ENCODE measurements at regions not wholly inside any gene's neighbourhood (a gene's known extent, or its start where the extent isn't known, plus 50 kb on each side); places are given as distances from the start of the nearest gene placed in this dataset.

DNA sequence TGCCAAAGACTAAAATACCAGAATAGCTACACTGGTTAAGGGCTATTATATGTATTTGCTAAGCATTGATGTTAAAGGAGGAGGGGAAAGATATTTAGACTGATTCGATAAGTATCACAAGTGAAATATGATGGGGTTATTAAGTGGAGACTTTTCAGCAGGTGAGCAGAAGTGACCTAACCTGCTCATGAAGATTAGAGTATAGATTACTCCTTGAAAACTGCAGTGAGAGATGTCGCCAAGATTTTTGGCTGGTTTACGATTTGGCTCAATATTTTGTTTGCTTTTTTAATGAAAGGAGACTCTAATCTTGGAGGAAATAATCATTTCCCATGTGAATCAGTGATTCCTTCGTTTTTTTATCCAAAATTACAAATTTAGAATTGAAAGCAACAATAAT lies 1279.5 kb upstream of the TENM4 start:
- no peaks in the 10 kb centered on the region for H3K9me3 ChIP-seq (ENCODE audit: insufficient read depth, low read depth, low read length)
- H3K9ac ChIP-seq (ENCODE audit: low read length): no peak overlapping the region
- H3K4me2 ChIP-seq (ENCODE audit: low read length): no peak overlapping the region
- no peaks in the 10 kb centered on the region for H3K79me2 ChIP-seq (ENCODE audit: control insufficient read depth, insufficient read depth, low read length, poor library complexity)
- H3K79me1 ChIP-seq (ENCODE audit: low read length): peaks cover 11% of the 10 kb centered on the region
- no peak overlapping the region for H2BK12ac ChIP-seq (ENCODE audit: low read length)
- no peak overlapping the region for H3K14ac ChIP-seq (ENCODE audit: low read length)
- no peaks in the 10 kb centered on the region for H3K36me3 ChIP-seq (ENCODE audit: control insufficient read depth in 1 of 2, insufficient read depth in 2 of 2, low read length in 2 of 2)
- no peaks in the 10 kb centered on the region for H3K27me3 ChIP-seq (ENCODE audit: insufficient read depth, low read length)
- H2AK5ac ChIP-seq (ENCODE audit: low read length): no peak overlapping the region
- no peak overlapping the region for H4K12ac ChIP-seq (ENCODE audit: low read depth, low read length)
- WGBS (ENCODE audit: extremely low coverage, insufficient coverage, insufficient read length): no CpG with 5 or more reads among the region's 4 CpGs
- no peak overlapping the region for H3K4me3 ChIP-seq (ENCODE audit: low read depth, low read length)
- H3K18ac ChIP-seq (ENCODE audit: low read length): no peak overlapping the region
- H2BK5ac ChIP-seq (ENCODE audit: low read depth, low read length, poor library complexity): no peak overlapping the region
- H3K4ac ChIP-seq (ENCODE audit: low read depth, low read length): no peak overlapping the region
- DNase-seq: no peak
- H3K27ac ChIP-seq (ENCODE audit: low read depth, low read length): no peak overlapping the region
- no peak overlapping the region for H4K8ac ChIP-seq (ENCODE audit: low read depth, low read length)
- H4K91ac ChIP-seq (ENCODE audit: low read depth, low read length): no peak overlapping the region
- H3K23ac ChIP-seq (ENCODE audit: low read length): no peak overlapping the region
- peaks cover 4 to 9% of the 10 kb centered on the region in 2 experiments for H3K4me1 ChIP-seq (ENCODE audit: control insufficient read depth in 1 of 2, insufficient read depth in 2 of 2, low read length in 2 of 2)
- H2BK120ac ChIP-seq (ENCODE audit: insufficient read depth, low read length, poor library complexity): no peak overlapping the region
- no peak overlapping the region for H2AFZ ChIP-seq (ENCODE audit: insufficient read depth, low read length, poor library complexity)

DNA sequence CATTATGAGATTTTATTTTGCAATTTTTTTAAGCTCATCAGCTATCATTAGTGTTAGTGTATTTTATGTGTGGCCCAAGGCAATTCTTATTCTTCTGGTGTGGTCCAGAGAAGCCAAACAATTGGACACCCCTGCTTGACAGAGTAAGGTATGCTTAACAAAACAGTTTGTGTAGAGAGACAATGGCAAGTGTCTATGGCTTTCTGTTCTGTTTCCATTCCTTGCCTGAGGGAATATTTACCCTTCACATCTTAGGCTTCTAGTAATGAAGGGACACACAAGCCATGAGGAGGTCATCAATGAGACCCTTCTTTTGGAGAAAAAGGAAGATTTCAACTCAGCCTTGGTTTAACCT lies 1278.4 kb upstream of the TENM4 start:
- Histone ChIP-seq H3K9me3 (ENCODE audit: insufficient read depth, low read depth, low read length) (no peaks in the 10 kb centered on the region), H3K79me1 (ENCODE audit: low read length) (peaks cover 11% of the 10 kb centered on the region), H3K36me3 (ENCODE audit: control insufficient read depth in 1 of 2, insufficient read depth in 2 of 2, low read length in 2 of 2) (no peaks in the 10 kb centered on the region), H2AK5ac (ENCODE audit: low read length) (no peak overlapping the region), H2AFZ (ENCODE audit: insufficient read depth, low read length, poor library complexity) (no peak overlapping the region), H3K18ac (ENCODE audit: low read length) (no peak overlapping the region), H3K27ac (ENCODE audit: low read depth, low read length) (peak overlapping the region; percentile 40), H3K79me2 (ENCODE audit: control insufficient read depth, insufficient read depth, low read length, poor library complexity) (no peaks in the 10 kb centered on the region), H3K27me3 (ENCODE audit: insufficient read depth, low read length) (no peaks in the 10 kb centered on the region), H3K4me3 (ENCODE audit: low read depth, low read length) (no peak overlapping the region), H3K4ac (ENCODE audit: low read depth, low read length) (no peak overlapping the region), H3K23ac (ENCODE audit: low read length) (no peak overlapping the region), H2BK120ac (ENCODE audit: insufficient read depth, low read length, poor library complexity) (no peak overlapping the region), H2BK5ac (ENCODE audit: low read depth, low read length, poor library complexity) (no peak overlapping the region), H4K12ac (ENCODE audit: low read depth, low read length) (no peak overlapping the region), H3K4me1 (ENCODE audit: control insufficient read depth in 1 of 2, insufficient read depth in 2 of 2, low read length in 2 of 2) (peaks cover 4 to 8% of the 10 kb centered on the region in 2 experiments), H3K9ac (ENCODE audit: low read length) (no peak overlapping the region), H4K91ac (ENCODE audit: low read depth, low read length) (no peak overlapping the region), H3K14ac (ENCODE audit: low read length) (no peak overlapping the region), H2BK12ac (ENCODE audit: low read length) (no peak overlapping the region), H4K8ac (ENCODE audit: low read depth, low read length) (no peak overlapping the region), H3K4me2 (ENCODE audit: low read length) (no peak overlapping the region)
- no peak for DNase-seq

DNA sequence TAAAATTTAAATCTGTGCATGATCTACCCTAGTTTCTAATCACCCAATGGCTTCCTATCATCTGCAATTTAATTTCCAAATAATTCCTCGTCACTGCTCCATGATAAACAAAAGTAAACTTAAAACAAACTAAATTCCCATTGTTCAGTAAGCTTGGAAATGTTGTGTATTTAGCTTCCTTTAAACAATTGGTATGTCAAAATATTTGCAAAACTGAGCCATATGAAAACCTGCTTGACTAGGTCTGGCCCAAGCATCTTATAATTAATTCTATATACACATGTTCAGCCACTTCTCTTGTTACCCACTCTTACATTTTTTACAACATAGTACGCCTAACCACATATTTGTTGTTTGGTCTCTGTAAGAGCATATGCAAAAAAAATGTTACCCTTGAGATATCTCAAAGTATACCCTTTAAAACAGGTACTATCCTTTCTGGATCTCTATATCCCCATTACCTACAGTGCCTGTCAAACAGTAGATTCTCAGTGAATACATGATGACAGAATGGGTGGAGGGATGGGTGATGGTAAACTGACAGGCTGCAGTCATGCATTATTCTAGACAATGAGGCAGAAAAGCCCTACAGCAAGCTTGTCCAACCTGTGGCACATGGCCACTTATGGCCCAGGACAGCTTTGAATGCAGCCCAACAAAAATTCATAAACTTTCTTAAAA lies 1277.9 kb upstream of the TENM4 start:
- no peak overlapping the region for H2BK5ac ChIP-seq (ENCODE audit: low read depth, low read length, poor library complexity)
- no peak overlapping the region for H4K91ac ChIP-seq (ENCODE audit: low read depth, low read length)
- no peak overlapping the region for H2AK5ac ChIP-seq (ENCODE audit: low read length)
- no peaks in the 10 kb centered on the region for H3K27me3 ChIP-seq (ENCODE audit: insufficient read depth, low read length)
- WGBS (ENCODE audit: extremely low coverage, insufficient coverage, insufficient read length): 100% methylated on average over 1 of the region's 2 CpGs
- no peak overlapping the region for H2AFZ ChIP-seq (ENCODE audit: insufficient read depth, low read length, poor library complexity)
- no peak overlapping the region for H3K4ac ChIP-seq (ENCODE audit: low read depth, low read length)
- no peak overlapping the region for H4K12ac ChIP-seq (ENCODE audit: low read depth, low read length)
- no peaks in the 10 kb centered on the region for H3K36me3 ChIP-seq (ENCODE audit: control insufficient read depth in 1 of 2, insufficient read depth in 2 of 2, low read length in 2 of 2)
- H3K79me2 ChIP-seq (ENCODE audit: control insufficient read depth, insufficient read depth, low read length, poor library complexity): no peaks in the 10 kb centered on the region
- H3K4me1 ChIP-seq (ENCODE audit: control insufficient read depth in 1 of 2, insufficient read depth in 2 of 2, low read length in 2 of 2): peaks cover 4 to 7% of the 10 kb centered on the region in 2 experiments
- H3K14ac ChIP-seq (ENCODE audit: low read length): no peak overlapping the region
- H3K4me3 ChIP-seq (ENCODE audit: low read depth, low read length): no peak overlapping the region
- H4K8ac ChIP-seq (ENCODE audit: low read depth, low read length): no peak overlapping the region
- no peak overlapping the region for H3K9ac ChIP-seq (ENCODE audit: low read length)
- no peaks in the 10 kb centered on the region for H3K9me3 ChIP-seq (ENCODE audit: insufficient read depth, low read depth, low read length)
- no peak overlapping the region for H3K4me2 ChIP-seq (ENCODE audit: low read length)
- H3K18ac ChIP-seq (ENCODE audit: low read length): no peak overlapping the region
- H3K79me1 ChIP-seq (ENCODE audit: low read length): peaks cover 7% of the 10 kb centered on the region
- no peak overlapping the region for H3K23ac ChIP-seq (ENCODE audit: low read length)
- H3K27ac ChIP-seq (ENCODE audit: low read depth, low read length): peak overlapping the region; percentile 40
- H2BK12ac ChIP-seq (ENCODE audit: low read length): no peak overlapping the region
- DNase-seq: no peak
- H2BK120ac ChIP-seq (ENCODE audit: insufficient read depth, low read length, poor library complexity): no peak overlapping the region

DNA sequence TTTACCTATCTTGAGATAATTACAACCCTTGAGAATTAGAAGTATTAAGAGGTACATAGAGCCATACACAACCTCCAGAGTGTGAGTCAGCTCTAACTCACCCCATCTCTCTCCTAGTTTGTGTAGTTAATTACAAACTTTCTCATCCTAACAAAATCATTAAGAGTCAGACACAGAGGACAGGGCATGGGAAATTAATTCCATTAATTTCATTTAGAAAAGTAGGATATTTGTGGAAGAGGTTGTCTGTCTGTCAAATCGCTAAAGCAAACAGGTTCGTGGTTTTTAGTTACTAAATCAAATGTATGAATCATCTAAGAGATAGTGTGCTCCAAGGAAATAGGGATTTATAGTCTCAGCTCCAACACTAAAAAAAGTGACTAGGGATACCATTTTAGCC lies 1261.4 kb upstream of the TENM4 start:
- H3K23ac ChIP-seq (ENCODE audit: low read length): no peak overlapping the region

More for the DNA sequence above, 1261.4 kb upstream of the TENM4 start:
- no peak overlapping the region for H3K9ac ChIP-seq (ENCODE audit: low read length)
- no peak for DNase-seq
- H3K14ac ChIP-seq (ENCODE audit: low read length): no peak overlapping the region
- H3K18ac ChIP-seq (ENCODE audit: low read length): no peak overlapping the region
- no peak overlapping the region for H2AK5ac ChIP-seq (ENCODE audit: low read length)
- peaks cover 6 to 10% of the 10 kb centered on the region in 2 experiments for H3K4me1 ChIP-seq (ENCODE audit: control insufficient read depth in 1 of 2, insufficient read depth in 2 of 2, low read length in 2 of 2)
- H3K9me3 ChIP-seq (ENCODE audit: insufficient read depth, low read depth, low read length): no peaks in the 10 kb centered on the region
- no peak overlapping the region for H4K12ac ChIP-seq (ENCODE audit: low read depth, low read length)
- no peaks in the 10 kb centered on the region for H3K27me3 ChIP-seq (ENCODE audit: insufficient read depth, low read length)
- no peak overlapping the region for H3K27ac ChIP-seq (ENCODE audit: low read depth, low read length)
- no CpG with 5 or more reads among the region's 2 CpGs for WGBS (ENCODE audit: extremely low coverage, insufficient coverage, insufficient read length)
- H3K79me1 ChIP-seq (ENCODE audit: low read length): peaks cover 5% of the 10 kb centered on the region
- no peaks in the 10 kb centered on the region for H3K36me3 ChIP-seq (ENCODE audit: control insufficient read depth in 1 of 2, insufficient read depth in 2 of 2, low read length in 2 of 2)
- no peak overlapping the region for H2BK5ac ChIP-seq (ENCODE audit: low read depth, low read length, poor library complexity)
- no peak overlapping the region for H4K91ac ChIP-seq (ENCODE audit: low read depth, low read length)
- H3K4ac ChIP-seq (ENCODE audit: low read depth, low read length): no peak overlapping the region
- no peak overlapping the region for H3K4me3 ChIP-seq (ENCODE audit: low read depth, low read length)
- H2BK120ac ChIP-seq (ENCODE audit: insufficient read depth, low read length, poor library complexity): no peak overlapping the region
- H3K79me2 ChIP-seq (ENCODE audit: control insufficient read depth, insufficient read depth, low read length, poor library complexity): no peaks in the 10 kb centered on the region
- no peak overlapping the region for H3K4me2 ChIP-seq (ENCODE audit: low read length)
- no peak overlapping the region for H2AFZ ChIP-seq (ENCODE audit: insufficient read depth, low read length, poor library complexity)
- no peak overlapping the region for H4K8ac ChIP-seq (ENCODE audit: low read depth, low read length)
- H2BK12ac ChIP-seq (ENCODE audit: low read length): no peak overlapping the region

Data from trophoblast cell (in vitro differentiated cells and primary cell).